HepG2 (cell line): ENCODE measurements at regions not wholly inside any gene's neighbourhood (a gene's known extent, or its start where the extent isn't known, plus 50 kb on each side); places are given as distances from the start of the nearest gene placed in this dataset.

Experiments
- ATAC-seq: fragments of 200-7000 bp; cut with Tn5 transposase; 3 replicates; pipeline ENCODE4 v1.9.1; 2020; ENCODE audit warnings: mild to moderate bottlenecking, moderate library complexity
- BruUV-seq: library from RNA; stranded (reverse); fragments of 400-500 nt; replicated peaks from 2 replicates; lab custom pipeline; 2021; lab: Mats Ljungman, UMichigan
- CTCF ChIA-PET: fragments of 300-600 bp; formaldehyde crosslinking; extraction: SDS; loops from one replicate; lab custom pipeline; 2021; ENCODE audit warnings: low total read pairs, inconsistent platforms, low intra/inter-chr PET ratio; lab: Yijun Ruan, JAX
- POLR2A ChIA-PET: fragments of 350-600 bp; sonication (Branson Sonifier 250); formaldehyde crosslinking; loops from one replicate; lab custom pipeline; 2020; ENCODE audit warnings: antibody characterized with exemption, inconsistent platforms; lab: Yijun Ruan, JAX
- DNase-seq: peaks from one replicate; pipeline ENCODE4 v3.0.0-alpha.2; 2015; ENCODE audit warnings: low spot score
- FAIRE-seq: peaks from 3 replicates; lab custom pipeline; 2011; peaks lifted over from hg19 to GRCh38; lab: Jason Lieb, UNC
- H2AFZ ChIP-seq: one replicate; pipeline ENCODE4 v1.6.1; 2011; ENCODE audit warnings: low read length, inconsistent platforms
- H3K27ac ChIP-seq: fragments of 300-600 bp; 3 replicates; pipeline ENCODE4 v1.8.0; 2011; ENCODE audit warnings: mixed run types, mild to moderate bottlenecking, mixed read lengths, low read length, inconsistent platforms; ENCODE audit not compliant: insufficient read depth; ENCODE audit errors: extremely low read length
- H3K27me3 ChIP-seq, 2 experiments: fragments of 200-600 bp in 1 of 2; 2 replicates in 1 of 2; 3 replicates in 1 of 2; pipeline versions ENCODE4 v1.6.0 to v1.8.0; 2011; ENCODE audit warnings: low read length in 2 of 2, mild to moderate bottlenecking in 2 of 2, moderate library complexity in 2 of 2, inconsistent platforms in 1 of 2; ENCODE audit not compliant: insufficient read depth in 2 of 2, control insufficient read depth in 1 of 2
- H3K36me3 ChIP-seq, 2 experiments: fragments of 200-600 bp in 1 of 2; replicated peaks in 1 of 2; 2 replicates in 1 of 2; 3 replicates in 1 of 2; pipeline versions ENCODE4 v1.5.1 to v1.8.0; 2011; ENCODE audit warnings: low read length in 2 of 2, inconsistent platforms in 1 of 2; ENCODE audit not compliant: insufficient read depth in 2 of 2, control insufficient read depth in 1 of 2
- H3K4me1 ChIP-seq: 2 replicates; pipeline ENCODE4 v1.5.1; 2012; ENCODE audit warnings: low read length, inconsistent platforms; ENCODE audit not compliant: insufficient read depth
- H3K4me2 ChIP-seq: 2 replicates; pipeline ENCODE4 v1.6.0; 2011; ENCODE audit warnings: low read depth, low read length, inconsistent platforms
- H3K4me3 ChIP-seq, 3 experiments: fragments of 200-600 bp in 1 of 3; sonication (generic), shearing (Covaris generic) in 1 of 3; replicated peaks in 1 of 3; 2 replicates each; pipeline ENCODE4 v1.5.1; 2011 to 2016; ENCODE audit warnings: low read length in 3 of 3, inconsistent platforms in 2 of 3, low read depth in 2 of 3, mild to moderate bottlenecking in 2 of 3, control low read depth in 1 of 3, mixed read lengths in 1 of 3; ENCODE audit not compliant: insufficient read depth in 1 of 3
- H3K79me2 ChIP-seq: one replicate; pipeline ENCODE4 v1.6.1; 2011; ENCODE audit warnings: low read length, inconsistent platforms; ENCODE audit not compliant: insufficient read depth
- H3K9ac ChIP-seq: 2 replicates; pipeline ENCODE4 v1.6.0; 2011; ENCODE audit warnings: mild to moderate bottlenecking, low read depth, low read length, inconsistent platforms; ENCODE audit not compliant: insufficient read depth
- H3K9me3 ChIP-seq: 2 replicates; pipeline ENCODE4 v1.5.1; 2012; ENCODE audit warnings: mild to moderate bottlenecking, low read length
- H4K20me1 ChIP-seq: 2 replicates; pipeline ENCODE4 v1.6.0; 2011; ENCODE audit warnings: inconsistent platforms, mild to moderate bottlenecking, low read length, moderate library complexity; ENCODE audit not compliant: insufficient read depth
- ADNP ChIP-seq: sonication (generic); formaldehyde crosslinking; IDR thresholded peaks from 2 replicates; pipeline ENCODE4 v1.4.0; 2020; ENCODE audit warnings: missing genetic modification reagents
- CSRNP1 ChIP-seq: sonication (generic); formaldehyde crosslinking; IDR thresholded peaks from 2 replicates; pipeline ENCODE4 v1.8.1; 2023; ENCODE audit warnings: mild to moderate bottlenecking, missing genetic modification reagents
- DZIP1 ChIP-seq: sonication (generic); formaldehyde crosslinking; IDR thresholded peaks from 2 replicates; pipeline ENCODE4 v1.5.0; 2020; ENCODE audit warnings: mild to moderate bottlenecking, missing genetic modification reagents
- SKIL ChIP-seq: sonication (generic); formaldehyde crosslinking; IDR thresholded peaks from 2 replicates; pipeline ENCODE4 v1.8.0; 2022; ENCODE audit warnings: missing genetic modification reagents, mild to moderate bottlenecking, moderate library complexity, borderline replicate concordance
- TAF1 ChIP-seq: sonication (generic); formaldehyde crosslinking; IDR thresholded peaks from 2 replicates; pipeline ENCODE4 v1.4.0; 2020; ENCODE audit warnings: missing genetic modification reagents
- XBP1 ChIP-seq: sonication (generic); formaldehyde crosslinking; IDR thresholded peaks from 2 replicates; pipeline ENCODE4 v1.5.0; 2020; ENCODE audit warnings: missing genetic modification reagents
- ZBTB7B ChIP-seq: sonication (generic); formaldehyde crosslinking; IDR thresholded peaks from 2 replicates; pipeline ENCODE4 v1.4.0; 2020; ENCODE audit warnings: missing genetic modification reagents
- ZC3H4 ChIP-seq: sonication (generic); formaldehyde crosslinking; IDR thresholded peaks from 2 replicates; pipeline ENCODE4 v1.4.0; 2020; ENCODE audit warnings: missing genetic modification reagents, borderline replicate concordance
- ZNF281 ChIP-seq: sonication (generic); formaldehyde crosslinking; IDR thresholded peaks from 2 replicates; pipeline ENCODE4 v1.4.0; 2020; ENCODE audit warnings: missing genetic modification reagents, borderline replicate concordance
- ZNF296 ChIP-seq: sonication (generic); formaldehyde crosslinking; conservative IDR thresholded peaks from 2 replicates; pipeline ENCODE4 v1.5.0; 2020; ENCODE audit warnings: mild to moderate bottlenecking, missing genetic modification reagents
- ZNF30 ChIP-seq: sonication (generic); formaldehyde crosslinking; IDR thresholded peaks from 2 replicates; pipeline ENCODE4 v1.5.0; 2020; ENCODE audit warnings: mild to moderate bottlenecking, missing genetic modification reagents
- ZNF414 ChIP-seq: sonication (generic); formaldehyde crosslinking; IDR thresholded peaks from 2 replicates; pipeline ENCODE4 v1.5.0; 2020; ENCODE audit warnings: missing genetic modification reagents
- ZNF468 ChIP-seq: sonication (generic); formaldehyde crosslinking; IDR thresholded peaks from 2 replicates; pipeline ENCODE4 v1.8.0; 2022; ENCODE audit warnings: mild to moderate bottlenecking, moderate library complexity, missing genetic modification reagents
- ZNF567 ChIP-seq: sonication (generic); formaldehyde crosslinking; IDR thresholded peaks from 2 replicates; pipeline ENCODE4 v1.8.1; 2023; ENCODE audit warnings: mild to moderate bottlenecking, missing genetic modification reagents, borderline replicate concordance
- ZNF749 ChIP-seq: sonication (generic); formaldehyde crosslinking; IDR thresholded peaks from 2 replicates; pipeline ENCODE4 v1.8.0; 2022; ENCODE audit warnings: mild to moderate bottlenecking, missing genetic modification reagents, moderate library complexity, borderline replicate concordance
- ZNF891 ChIP-seq: sonication (generic); formaldehyde crosslinking; IDR thresholded peaks from 2 replicates; pipeline ENCODE4 v1.5.0; 2020; ENCODE audit warnings: mild to moderate bottlenecking, missing genetic modification reagents
- WGBS: methylation state at CpG from one replicate; pipeline ENCODE4 v1.1.6; 2017; ENCODE audit warnings: low lambda C conversion rate; 5-methylcytosine and 5-hydroxymethylcytosine counted together
- in situ Hi-C: cut with HindIII; loops from 2 replicates; pipeline ENCODE4 v1.10.0; 2017; ENCODE audit warnings: low pct_unique_long_range_greater_than_20kb; ENCODE audit not compliant: extremely low pct_ligation_motif_present
- intact Hi-C: fragments of 100-400 bp; cut with micrococcal nuclease; formaldehyde crosslinking; loops from one replicate; pipeline ENCODE4 v1.10.0; 2022; ENCODE audit not compliant: unreplicated experiment

GRCh38 chr18:72995558-72995957 is 127.8 kb upstream of the NETO1 start:
- H3K4me2 ChIP-seq: no peak overlapping the region
- ATAC-seq: no peak
- POLR2A ChIA-PET: no interaction called here
- TF ChIP-seq CSRNP1 (CRISPR knock-in tag): no peak
- no peak for TF ChIP-seq ZC3H4 (CRISPR knock-in tag)
- TF ChIP-seq ZNF891: no peak
- no peak for TF ChIP-seq ZNF749 (CRISPR knock-in tag)
- no peak for TF ChIP-seq ZNF296 (CRISPR knock-in tag)
- no peak for TF ChIP-seq ZNF30 (CRISPR knock-in tag)
- no peak for TF ChIP-seq ZNF414 (CRISPR knock-in tag)
- TF ChIP-seq DZIP1 (CRISPR knock-in tag): no peak
- no peak for TF ChIP-seq ZBTB7B (CRISPR knock-in tag)
- no peak for TF ChIP-seq ZNF281 (CRISPR knock-in tag)
- no peak for TF ChIP-seq XBP1 (CRISPR knock-in tag)
- TF ChIP-seq ZNF468 (CRISPR knock-in tag): no peak
- no peak for TF ChIP-seq SKIL (CRISPR knock-in tag)
- no peak for TF ChIP-seq TAF1 (CRISPR knock-in tag)
- no peak for TF ChIP-seq ZNF567 (CRISPR knock-in tag)
- no peak for TF ChIP-seq ADNP (CRISPR knock-in tag)

More at GRCh38 chr18:72995558-72995957, 127.8 kb upstream of the NETO1 start:
- Histone ChIP-seq H3K9me3 (no peaks in the 10 kb centered on the region), H2AFZ (no peak overlapping the region), H3K27me3 (no peaks in the 10 kb centered on the region), H4K20me1 (no peaks in the 10 kb centered on the region), H3K79me2 (no peaks in the 10 kb centered on the region), H3K27ac (no peak overlapping the region), H3K4me1 (no peaks in the 10 kb centered on the region), H3K36me3 (no peaks in the 10 kb centered on the region), H3K9ac (no peak overlapping the region), H3K4me3 (no peak overlapping the region)
- CTCF ChIA-PET: no interaction called here
- intact Hi-C loops (no loop called here), in situ Hi-C loops (no loop called here)
- WGBS: 22% methylated on average over 6 of the region's 6 CpGs
- DNase-seq (no peak), FAIRE-seq (no peak)
- BruUV-seq: no TSS peak
